ENCODE measurements at regions not wholly inside any gene's neighbourhood (a gene's known extent, or its start where the extent isn't known, plus 50 kb on each side); places are given as distances from the start of the nearest gene placed in this dataset.

DNA sequence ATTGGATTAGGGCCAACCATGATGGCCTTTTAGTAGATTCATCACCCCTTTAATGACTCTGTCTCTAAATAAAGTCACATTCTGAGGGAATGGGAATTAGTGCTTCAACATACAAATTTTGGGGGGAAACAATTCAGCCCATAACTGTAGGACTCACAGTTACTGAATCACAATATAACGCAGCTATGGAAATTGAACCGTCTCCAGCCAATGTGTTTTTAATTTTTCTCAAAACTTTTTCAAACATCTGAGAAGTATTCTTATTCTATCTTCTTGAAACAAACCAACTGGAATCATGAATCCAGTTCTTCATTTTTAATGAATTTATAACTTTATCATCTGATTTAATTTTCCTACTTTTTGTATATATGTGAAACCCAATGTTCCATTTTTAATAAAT lies 373.1 kb upstream of the SYT4 start:
- TF ChIP-seq, protein P1, sequence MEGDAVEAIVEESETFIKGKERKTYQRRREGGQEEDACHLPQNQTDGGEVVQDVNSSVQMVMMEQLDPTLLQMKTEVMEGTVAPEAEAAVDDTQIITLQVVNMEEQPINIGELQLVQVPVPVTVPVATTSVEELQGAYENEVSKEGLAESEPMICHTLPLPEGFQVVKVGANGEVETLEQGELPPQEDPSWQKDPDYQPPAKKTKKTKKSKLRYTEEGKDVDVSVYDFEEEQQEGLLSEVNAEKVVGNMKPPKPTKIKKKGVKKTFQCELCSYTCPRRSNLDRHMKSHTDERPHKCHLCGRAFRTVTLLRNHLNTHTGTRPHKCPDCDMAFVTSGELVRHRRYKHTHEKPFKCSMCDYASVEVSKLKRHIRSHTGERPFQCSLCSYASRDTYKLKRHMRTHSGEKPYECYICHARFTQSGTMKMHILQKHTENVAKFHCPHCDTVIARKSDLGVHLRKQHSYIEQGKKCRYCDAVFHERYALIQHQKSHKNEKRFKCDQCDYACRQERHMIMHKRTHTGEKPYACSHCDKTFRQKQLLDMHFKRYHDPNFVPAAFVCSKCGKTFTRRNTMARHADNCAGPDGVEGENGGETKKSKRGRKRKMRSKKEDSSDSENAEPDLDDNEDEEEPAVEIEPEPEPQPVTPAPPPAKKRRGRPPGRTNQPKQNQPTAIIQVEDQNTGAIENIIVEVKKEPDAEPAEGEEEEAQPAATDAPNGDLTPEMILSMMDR (conservative IDR thresholded peaks at IDR 0.05 in 1 of 2, IDR thresholded peaks at IDR 0.05 in 1 of 2; ENCODE audit: extremely low read depth in 1 of 2, insufficient read depth in 1 of 2, low read depth in 1 of 2, low read length in 2 of 2), result no peak
- no peak for TF ChIP-seq EZH2 (IDR thresholded peaks at IDR 0.05; ENCODE audit: borderline replicate concordance, low read length)

Measured in mammary epithelial cell (primary cell).